PC-3 (cell line): ENCODE measurements at regions not wholly inside any gene's neighbourhood (a gene's known extent, or its start where the extent isn't known, plus 50 kb on each side); places are given as distances from the start of the nearest gene placed in this dataset.

ENCODE experiments used
- CTCF ChIP-seq: fragments of 300-600 bp; sonication (generic); conservative IDR thresholded peaks from 2 replicates; pipeline ENCODE4 v1.5.1; 2017; ENCODE audit warnings: antibody characterized with exemption, low read depth, mild to moderate bottlenecking, low read length
- EZH2 ChIP-seq: fragments of 300-600 bp; sonication (generic); IDR thresholded peaks from one replicate; pipeline ENCODE4 v1.6.1; 2017; ENCODE audit warnings: antibody characterized with exemption, mild to moderate bottlenecking, low read length; ENCODE audit not compliant: unreplicated experiment

DNA sequence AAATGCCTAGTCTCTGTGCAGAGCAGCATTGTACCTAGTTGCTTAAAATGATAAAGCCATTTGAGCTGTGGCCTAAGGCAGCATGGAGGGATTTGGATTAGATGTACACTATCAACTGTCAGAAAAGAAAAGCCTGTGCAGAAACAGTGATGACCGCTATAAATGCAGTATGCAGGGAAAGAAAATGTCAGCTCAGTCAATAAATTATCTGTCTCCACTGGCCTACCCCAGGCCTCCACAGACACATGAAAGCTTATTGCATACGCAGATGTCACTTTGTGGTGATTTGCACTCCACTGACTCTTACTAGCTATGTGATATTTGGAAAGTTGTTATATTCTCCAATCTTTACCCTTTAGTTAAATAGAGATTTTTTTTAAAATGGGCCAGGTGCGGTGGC lies 221.9 kb upstream of the OPRM1 start:
- TF ChIP-seq EZH2 (no peak), CTCF (no peak)
